Inferior parietal cortex (tissue), 1 donor: ENCODE measurements at regions not wholly inside any gene's neighbourhood (a gene's known extent, or its start where the extent isn't known, plus 50 kb on each side); places are given as distances from the start of the nearest gene placed in this dataset.
"Not testable (repeated sequence)": the region's sequence is repeated elsewhere in the genome, so short reads cannot be mapped to it uniquely, and the experiment has no call there.

Source experiments
- DNase-seq: peaks from one replicate; pipeline ENCODE4 v3.0.0-alpha.2; 2016; ENCODE audit errors: extremely low spot score

- DNase-seq: no peak
Observed at GRCh38 chr12:114131824-114132223, 165.7 kb upstream of the RBM19 start.

DNA sequence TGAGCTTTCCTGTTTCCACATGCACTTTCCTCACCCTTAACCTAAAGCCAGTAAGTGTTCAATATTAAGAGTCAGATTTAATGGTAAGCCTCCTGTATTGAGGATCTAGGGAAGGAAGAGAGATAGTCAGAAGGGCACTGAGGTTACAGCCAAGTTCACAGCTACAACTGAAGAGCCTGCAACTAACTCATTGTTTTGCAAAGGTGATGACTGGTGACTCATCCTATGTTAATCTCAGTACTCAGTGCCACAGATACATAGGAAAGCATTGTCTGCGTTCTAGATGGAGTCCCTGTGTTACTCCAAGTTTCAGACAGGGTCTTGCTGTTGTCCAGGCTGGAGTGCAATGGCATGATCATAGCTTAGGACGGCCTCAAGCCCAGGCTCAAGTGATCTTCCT, 157.0 kb upstream of the RBM19 start:
- DNase-seq: no peak

DNA sequence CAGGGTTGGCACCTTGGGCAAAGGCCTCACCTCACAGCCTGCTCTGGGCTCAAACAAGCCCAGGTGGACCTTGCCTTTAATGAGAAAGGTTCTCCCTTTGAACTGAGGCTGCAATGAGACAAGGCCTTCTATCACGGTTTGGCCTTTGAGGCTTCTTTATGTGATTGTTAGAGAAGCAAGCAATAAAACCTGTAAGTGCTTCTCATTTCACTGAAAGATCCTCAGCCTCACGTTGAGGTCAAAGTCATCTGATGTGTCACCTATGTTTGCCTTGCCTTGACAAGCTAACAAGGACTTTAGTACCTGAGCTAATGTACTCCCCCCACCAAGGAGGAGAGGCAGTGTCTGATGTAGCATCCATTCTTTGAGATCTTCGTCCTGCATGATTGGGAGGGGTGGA, 155.9 kb upstream of the RBM19 start:
- DNase-seq: no peak

DNA sequence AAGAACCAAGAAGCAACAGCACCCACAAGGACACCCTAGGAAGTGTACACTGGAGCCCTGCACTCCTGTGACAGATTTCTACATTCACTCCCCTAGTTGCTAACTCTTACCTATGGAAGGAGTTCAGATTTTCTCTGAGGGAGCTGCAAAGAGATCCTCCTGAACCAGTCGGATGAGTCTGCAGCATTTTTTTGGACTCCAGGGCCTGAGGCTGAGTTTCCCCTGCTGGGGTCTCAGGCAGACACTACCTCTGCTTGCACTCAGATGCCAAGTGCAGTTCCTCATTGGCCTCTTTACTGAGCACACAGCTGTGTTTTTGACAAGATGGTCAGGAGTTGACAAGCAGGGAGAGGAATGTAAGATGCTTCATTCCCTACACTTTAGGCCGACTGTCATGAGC, 153.2 kb upstream of the RBM19 start:
- DNase-seq: no peak

- DNase-seq: no peak
Observed at GRCh38 chr12:114096461-114096860, 130.3 kb upstream of the RBM19 start.

DNA sequence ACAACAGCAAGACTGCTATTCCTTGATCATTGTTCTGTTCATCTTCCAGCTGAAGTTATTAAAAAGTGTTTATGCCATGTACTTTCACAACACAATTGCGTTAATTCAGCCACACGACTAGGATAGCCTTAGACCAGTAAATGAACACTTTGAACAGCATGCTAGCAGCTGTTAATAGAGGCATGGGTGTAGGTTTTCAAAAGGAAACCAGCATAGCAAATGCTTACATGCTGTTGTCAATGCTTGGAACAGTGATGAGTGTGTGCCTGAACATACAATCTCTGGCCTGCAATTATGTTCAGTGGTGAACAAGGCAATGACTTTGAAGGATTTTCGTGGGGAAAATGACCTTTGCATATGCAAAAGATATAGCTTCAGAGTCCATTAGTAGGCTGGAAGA, 127.4 kb upstream of the RBM19 start:
- DNase-seq: no peak

DNA sequence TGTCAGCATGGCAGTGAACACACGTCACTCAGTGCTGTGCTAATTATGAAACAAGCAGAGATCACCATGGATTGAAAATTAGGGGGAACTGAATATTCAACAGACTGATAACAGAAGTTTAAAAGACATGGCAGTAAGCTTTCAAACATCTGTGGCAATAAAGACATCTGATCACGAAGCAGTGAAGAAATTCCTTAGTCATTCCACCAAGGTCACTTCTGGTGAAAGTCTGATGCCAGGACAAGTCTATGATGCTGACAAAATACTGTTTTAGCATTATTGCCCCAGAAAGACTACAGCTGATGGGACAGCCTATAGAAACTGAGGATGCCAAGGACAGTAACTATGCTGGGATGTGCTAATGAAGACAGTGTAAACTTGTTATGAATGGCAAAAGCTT, 126.9 kb upstream of the RBM19 start:
- no peak for DNase-seq

DNA sequence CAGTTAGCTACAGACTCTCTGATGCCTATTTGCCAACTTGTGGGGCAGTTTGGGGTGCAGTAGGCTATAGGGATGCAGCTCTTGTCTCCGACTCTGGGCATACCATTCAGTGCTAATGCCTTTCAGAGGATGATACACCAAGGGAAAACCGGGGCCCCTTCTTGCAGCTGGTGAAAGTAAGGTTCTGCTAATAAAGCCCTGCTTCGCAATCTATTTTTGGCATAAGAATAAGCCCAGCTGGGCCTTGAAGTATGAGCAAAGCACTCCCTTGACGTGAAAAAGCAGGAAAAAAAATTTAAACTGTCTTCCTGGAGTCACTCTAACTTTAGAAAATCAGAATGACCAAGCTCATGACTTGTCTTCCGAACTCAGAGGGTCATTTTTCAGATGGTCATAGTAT, 124.1 kb upstream of the RBM19 start:
- DNase-seq: no peak

DNA sequence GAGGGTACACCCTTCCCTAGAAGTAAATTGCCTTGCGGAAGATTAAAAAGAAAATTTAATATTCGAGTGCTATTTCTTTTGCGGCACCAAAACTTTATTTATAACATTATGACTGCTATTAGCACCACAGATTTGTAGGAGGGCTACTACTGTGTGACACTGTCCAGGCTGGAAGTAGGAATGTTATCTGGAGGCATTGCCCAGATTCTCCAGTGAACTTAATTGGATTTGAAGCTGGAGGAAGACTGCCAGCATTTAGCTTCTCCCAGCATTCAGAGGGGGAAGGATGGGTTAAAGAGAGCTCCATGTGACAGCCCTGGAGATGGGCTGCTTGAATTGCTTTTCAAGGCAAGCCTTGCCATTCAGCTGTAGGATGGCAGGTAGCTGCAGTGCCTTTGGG, 107.0 kb upstream of the RBM19 start:
- no peak for DNase-seq

DNA sequence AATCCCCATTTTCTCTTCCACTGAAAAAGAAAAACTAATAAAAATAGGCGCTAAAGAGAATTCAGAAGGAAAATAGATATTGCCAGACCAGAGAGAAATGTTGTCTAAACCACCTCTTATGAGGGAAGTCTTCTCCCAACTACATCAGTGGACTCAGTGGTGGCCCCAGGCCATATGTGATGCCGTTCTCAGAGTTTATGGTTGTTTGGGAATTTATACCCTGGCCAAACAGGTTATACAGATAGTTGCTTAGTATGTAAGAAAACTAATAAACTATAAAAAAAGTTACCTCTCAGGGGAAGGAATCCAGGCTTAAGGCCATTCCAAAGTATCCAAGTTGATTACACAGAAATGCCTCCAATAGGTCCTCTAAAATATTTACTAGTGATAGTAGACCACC, 103.4 kb upstream of the RBM19 start:
- no peak for DNase-seq

DNA sequence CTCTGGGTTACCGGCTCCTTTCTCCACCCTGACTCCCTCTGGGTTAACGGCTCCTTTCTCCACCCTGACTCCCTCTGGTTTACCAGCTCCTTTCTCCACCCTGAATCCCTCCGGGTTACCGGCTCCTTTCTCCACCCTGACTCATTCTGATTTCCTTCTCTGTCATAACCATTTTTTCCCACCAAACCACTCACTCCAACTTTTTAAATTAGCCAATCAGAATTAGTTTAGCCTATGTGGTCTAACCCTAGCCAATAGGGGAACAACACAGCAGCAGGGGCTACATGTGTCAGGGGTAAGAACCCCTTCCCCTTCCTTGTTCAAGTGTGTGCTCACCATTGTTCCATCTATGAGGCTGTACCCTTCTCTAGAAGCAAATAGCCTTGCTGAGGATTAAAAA, 98.4 kb upstream of the RBM19 start:
- no peak for DNase-seq

GRCh38 chr12:114064034-114064433, 97.9 kb upstream of the RBM19 start:
- DNase-seq: not testable (repeated sequence)

- DNase-seq: no peak
Observed at GRCh38 chr12:114063435-114063834, 97.3 kb upstream of the RBM19 start.

GRCh38 chr12:114056351-114056750, 90.2 kb upstream of the RBM19 start:
- not testable (repeated sequence) for DNase-seq

DNA sequence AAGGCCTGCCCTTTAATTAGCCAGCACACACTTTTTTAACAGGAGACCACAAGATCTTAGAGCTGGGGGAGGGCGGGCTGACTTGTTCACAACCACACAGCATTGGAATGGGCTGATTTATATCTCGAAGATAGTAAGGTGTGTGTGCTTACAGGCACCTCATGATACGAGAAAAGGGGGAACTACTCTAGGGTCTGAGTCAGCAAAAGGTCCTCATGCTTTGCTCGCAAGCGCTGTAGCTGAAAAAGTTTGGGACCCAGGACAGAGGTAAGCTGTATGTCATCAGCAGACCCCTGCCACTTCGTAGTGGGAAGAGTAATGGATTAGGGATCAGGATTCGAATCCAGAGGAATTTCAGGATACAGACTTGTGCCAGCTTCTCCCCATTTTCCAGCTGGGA, 88.9 kb upstream of the RBM19 start:
- no peak for DNase-seq

- no peak for DNase-seq
Observed at GRCh38 chr12:114046236-114046998, 80.3 kb upstream of the RBM19 start.

DNA sequence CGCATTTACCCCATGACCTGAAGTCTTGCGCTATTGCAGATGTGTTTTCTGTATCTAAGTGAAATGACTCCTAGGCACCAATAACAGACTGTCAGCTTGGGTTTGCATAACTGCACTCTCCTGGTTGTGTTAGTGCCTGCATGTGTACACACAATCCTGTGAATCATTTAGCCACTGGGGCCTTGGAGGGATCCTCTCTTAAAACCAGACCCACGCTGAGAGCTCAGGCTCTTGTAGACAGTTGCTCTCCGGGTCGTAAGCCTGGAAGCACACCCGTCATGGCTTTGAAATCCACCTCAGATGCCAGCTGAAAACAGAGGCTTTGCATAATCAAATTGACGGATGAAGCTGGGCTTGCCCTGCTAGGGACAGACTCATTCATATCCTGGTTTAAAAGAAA, 79.2 kb upstream of the RBM19 start:
- DNase-seq: no peak

DNA sequence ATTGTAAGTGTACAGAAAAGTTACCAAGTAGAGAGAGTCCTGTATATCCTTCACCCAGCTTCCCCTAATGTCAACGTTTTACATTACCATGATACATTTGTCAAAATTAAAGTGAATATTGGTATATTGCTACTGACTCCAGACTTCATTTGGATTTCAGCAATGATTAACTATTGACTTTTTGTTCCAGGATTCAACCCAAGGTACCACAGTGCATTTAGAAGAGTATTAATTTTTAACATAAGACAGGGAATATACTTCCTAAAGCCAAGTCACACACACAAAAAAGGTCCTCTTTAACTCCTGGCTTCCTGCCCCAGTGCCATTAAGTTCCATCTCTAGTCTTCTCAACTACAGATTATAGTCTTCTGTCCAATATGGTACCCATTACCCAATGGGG, 75.5 kb upstream of the RBM19 start:
- DNase-seq: no peak

DNA sequence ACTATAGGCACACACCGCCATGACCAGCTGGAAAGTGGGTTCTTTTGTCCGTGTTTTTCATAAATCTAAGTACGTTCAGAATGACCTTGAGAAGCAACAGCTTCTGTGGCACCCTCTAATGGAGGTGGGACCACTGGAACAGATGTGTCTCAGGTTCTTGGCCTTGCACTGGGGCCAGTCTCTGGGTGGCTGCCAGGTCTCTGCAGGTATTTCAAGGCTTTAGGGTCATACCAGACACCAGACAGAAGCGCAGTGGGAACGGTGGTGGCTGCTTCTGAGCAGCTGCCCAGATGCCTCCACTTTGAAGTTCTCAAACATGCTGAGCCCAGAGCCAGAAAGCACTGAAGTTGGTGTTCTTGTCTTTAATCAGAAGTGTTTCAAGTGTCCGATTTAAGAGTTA, 75.0 kb upstream of the RBM19 start:
- DNase-seq: no peak

DNA sequence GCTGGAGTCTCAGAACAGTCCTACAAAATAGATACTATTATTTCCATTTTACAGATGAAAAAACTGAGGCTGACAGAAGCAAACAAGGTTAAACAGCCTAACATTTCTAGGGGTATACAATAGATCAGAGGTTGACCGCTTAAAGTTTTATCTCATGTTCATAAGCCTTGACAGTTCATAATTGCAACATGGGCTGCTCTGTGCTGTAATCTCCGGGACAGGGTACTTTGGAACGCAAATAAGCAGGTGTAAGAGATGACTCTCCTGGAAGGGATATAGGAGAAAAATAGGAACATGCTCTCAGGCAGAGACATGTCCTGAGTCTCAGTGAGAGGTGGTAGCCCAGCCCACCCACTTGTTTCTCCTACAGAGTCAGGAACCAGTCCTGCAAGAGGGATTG, 72.8 kb upstream of the RBM19 start:
- DNase-seq: no peak

GRCh38 chr12:114032801-114033200, 66.7 kb upstream of the RBM19 start:
- no peak for DNase-seq

DNA sequence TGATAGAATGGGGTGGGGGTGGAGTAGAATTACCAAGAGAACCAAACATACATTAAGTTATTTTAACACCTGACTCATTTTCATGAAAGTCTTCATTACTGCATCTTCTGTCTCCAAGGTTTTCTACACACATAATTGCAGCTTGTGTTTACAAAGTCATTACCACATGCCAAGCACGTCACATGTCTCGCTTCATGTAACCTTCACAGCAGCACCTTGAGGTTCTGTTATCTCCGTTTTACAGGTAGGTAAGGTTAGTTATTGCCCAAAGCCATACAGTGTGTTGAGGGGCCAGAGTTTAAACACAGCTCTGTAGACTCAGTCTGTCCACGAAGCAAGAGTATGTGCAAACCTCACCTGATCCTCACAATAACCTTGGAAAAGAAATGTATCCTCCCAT, 64.3 kb upstream of the RBM19 start:
- no peak for DNase-seq

DNA sequence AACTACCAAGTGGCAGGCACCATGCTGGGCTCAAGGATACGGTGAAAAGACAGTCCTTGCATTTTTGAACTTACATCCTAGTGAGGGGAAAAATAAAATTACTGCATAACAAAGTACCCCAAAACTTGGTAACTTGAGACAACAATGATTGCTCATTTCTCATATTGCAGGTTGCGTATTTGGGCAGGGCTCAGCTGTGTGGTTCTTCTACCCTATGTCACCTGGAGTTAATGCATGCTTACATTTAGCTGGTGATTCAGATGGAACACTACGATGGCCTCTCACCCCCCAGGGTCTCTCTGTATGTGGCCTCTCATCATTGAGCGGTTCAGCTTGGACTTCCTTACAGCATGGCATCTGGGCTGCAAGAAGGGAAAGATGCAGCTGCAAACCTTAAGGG, 60.7 kb upstream of the RBM19 start:
- no peak for DNase-seq

DNA sequence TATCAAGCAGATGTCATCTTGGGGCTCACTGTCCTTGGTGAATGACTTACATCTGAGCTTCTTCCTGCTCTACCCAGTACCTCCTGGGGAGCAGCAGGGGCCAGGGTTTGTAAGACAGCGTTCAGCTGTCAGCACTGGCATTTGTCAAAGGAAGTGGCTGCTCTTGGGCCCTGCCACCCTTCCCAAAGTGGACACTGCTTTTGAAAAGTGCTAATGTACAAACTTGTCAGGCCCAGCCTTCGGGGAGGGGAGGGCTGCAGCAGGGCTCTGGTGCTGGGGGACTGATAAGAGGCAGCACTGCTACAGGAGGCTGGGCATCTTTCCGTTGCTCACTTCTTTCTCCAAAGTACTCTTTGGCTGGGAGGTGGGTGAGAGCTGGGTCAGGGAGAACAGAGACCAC, 59.8 kb upstream of the RBM19 start:
- DNase-seq: no peak
